Prostate gland (tissue), 2 donors: ENCODE measurements at regions not wholly inside any gene's neighbourhood (a gene's known extent, or its start where the extent isn't known, plus 50 kb on each side); places are given as distances from the start of the nearest gene placed in this dataset.

ENCODE experiments used
- small RNA-seq, 2 donors: library from RNA; depleted of rRNA; stranded (forward); fragments of <200 nt; gene quantifications; one replicate each; pipeline ENCODE3, GENCODE V24; 2016

Small RNAs in the stretch of these regions (small RNA-seq; reads per million reads assigned to genes)
- 0 reads per million in 2 donors for gene RF00019
